ENCODE measurements at regions not wholly inside any gene's neighbourhood (a gene's known extent, or its start where the extent isn't known, plus 50 kb on each side); places are given as distances from the start of the nearest gene placed in this dataset.

GRCh38 chr6:91476000-91476399 is 889.1 kb upstream of the MAP3K7 start (continued):
- TF ChIP-seq ZBTB33 (IDR thresholded peaks at IDR 0.05) (no peak), ELK1 (IDR thresholded peaks at IDR 0.05; ENCODE audit: low read depth, low read length) (no peak), NFYA (IDR thresholded peaks at IDR 0.05; ENCODE audit: borderline replicate concordance, low read depth, low read length) (no peak), CHD4 (IDR thresholded peaks at IDR 0.05) (no peak), ZNF622 (IDR thresholded peaks at IDR 0.05) (no peak), CTCF (IDR thresholded peaks at IDR 0.05 in 2 of 3, conservative IDR thresholded peaks at IDR 0.05 in 1 of 3; ENCODE audit: control insufficient read depth in 2 of 3, extremely low read depth in 1 of 3, insufficient read depth in 1 of 3, low read depth in 3 of 3, low read length in 3 of 3) (no peak), WRNIP1 (IDR thresholded peaks at IDR 0.05; ENCODE audit: borderline replicate concordance, low read depth, low read length) (no peak), PAX8 (IDR thresholded peaks at IDR 0.05) (no peak), SKIL (IDR thresholded peaks at IDR 0.05; ENCODE audit: low read depth, poor library complexity, severe bottlenecking) (no peak), PAX5 (IDR thresholded peaks at IDR 0.05; ENCODE audit: borderline replicate concordance, low read depth, low read length) (no peak), IRF5 (IDR thresholded peaks at IDR 0.05; ENCODE audit: borderline replicate concordance) (no peak), POLR2AphosphoS2 (IDR thresholded peaks at IDR 0.05; ENCODE audit: low read depth, low read length) (no peak), SREBF2 (IDR thresholded peaks at IDR 0.05; ENCODE audit: low read length) (no peak), ZNF217 (IDR thresholded peaks at IDR 0.05) (no peak), PML (IDR thresholded peaks at IDR 0.05; ENCODE audit: low read length) (no peak), FOS (IDR thresholded peaks at IDR 0.05; ENCODE audit: borderline replicate concordance, extremely low read depth, insufficient read length) (no peak), TCF3 (IDR thresholded peaks at IDR 0.05; ENCODE audit: borderline replicate concordance, insufficient read depth, low read depth, low read length) (no peak), CEBPZ (IDR thresholded peaks at IDR 0.05; ENCODE audit: low read depth, low read length) (no peak), POU2F2 (IDR thresholded peaks at IDR 0.05; ENCODE audit: borderline replicate concordance, low read depth, low read length) (no peak)

Data from GM12878 (cell line).